ENCODE measurements at regions not wholly inside any gene's neighbourhood (a gene's known extent, or its start where the extent isn't known, plus 50 kb on each side); places are given as distances from the start of the nearest gene placed in this dataset.

- no peak overlapping the region for H3K27ac ChIP-seq
- H3K36me3 ChIP-seq = no peaks in the 10 kb centered on the region
- in situ Hi-C loops (cut with MboI; ENCODE audit: low pct_ligation_motif_present in 1 of 4, low pct_unique_long_range_greater_than_20kb in 1 of 4, low sequenced_read_pairs in 3 of 4) (no loop called here), intact Hi-C loops (cut with DNase I; ENCODE audit: low total_unique reads) (no loop called here)
- TF ChIP-seq POLR2A (IDR thresholded peaks at IDR 0.05) = no peak
- no peak for TF ChIP-seq POLR2AphosphoS5 (IDR thresholded peaks at IDR 0.05)
- TF ChIP-seq EP300 (IDR thresholded peaks at IDR 0.05; ENCODE audit: low read depth) = no peak
- H3K27me3 ChIP-seq = no peaks in the 10 kb centered on the region
- H3K9me3 ChIP-seq = peaks cover 3 to 13% of the 10 kb centered on the region in 2 donors
- no peak overlapping the region for H3K4me3 ChIP-seq
- no peaks in the 10 kb centered on the region for H3K4me1 ChIP-seq
- no peak for DNase-seq
- 82 to 100% methylated on average over 1 of the region's 1 CpG for WGBS, 2 donors (ENCODE audit: low coverage in 1 of 2)
Measured at GRCh38 chr21:25220169-25220568, 387.1 kb downstream of the MRPL39 start.

GRCh38 chr21:25215698-25216384 lies 391.4 kb downstream of the MRPL39 start:
- intact Hi-C loops (cut with DNase I; ENCODE audit: low total_unique reads) = no loop called here
- 39 to 46% methylated on average over 2 of the region's 2 CpGs for WGBS, 2 donors (ENCODE audit: low coverage in 1 of 2)

GRCh38 chr21:25214676-25215075 lies 392.6 kb downstream of the MRPL39 start:
- Histone ChIP-seq H3K36me3 (no peaks in the 10 kb centered on the region), H3K4me1 (no peaks in the 10 kb centered on the region), H3K27me3 (no peaks in the 10 kb centered on the region), H3K4me3 (no peak overlapping the region), H3K9me3 (no peaks in the 10 kb centered on the region), H3K27ac (no peak overlapping the region)
- in situ Hi-C loops (cut with MboI; ENCODE audit: low pct_ligation_motif_present in 1 of 4, low pct_unique_long_range_greater_than_20kb in 1 of 4, low sequenced_read_pairs in 3 of 4) = no loop called here
- TF ChIP-seq EP300 (IDR thresholded peaks at IDR 0.05; ENCODE audit: low read depth) = no peak
- no peak for TF ChIP-seq POLR2AphosphoS5 (IDR thresholded peaks at IDR 0.05)
- no peak for TF ChIP-seq POLR2A (IDR thresholded peaks at IDR 0.05)
- TF ChIP-seq, protein P1, sequence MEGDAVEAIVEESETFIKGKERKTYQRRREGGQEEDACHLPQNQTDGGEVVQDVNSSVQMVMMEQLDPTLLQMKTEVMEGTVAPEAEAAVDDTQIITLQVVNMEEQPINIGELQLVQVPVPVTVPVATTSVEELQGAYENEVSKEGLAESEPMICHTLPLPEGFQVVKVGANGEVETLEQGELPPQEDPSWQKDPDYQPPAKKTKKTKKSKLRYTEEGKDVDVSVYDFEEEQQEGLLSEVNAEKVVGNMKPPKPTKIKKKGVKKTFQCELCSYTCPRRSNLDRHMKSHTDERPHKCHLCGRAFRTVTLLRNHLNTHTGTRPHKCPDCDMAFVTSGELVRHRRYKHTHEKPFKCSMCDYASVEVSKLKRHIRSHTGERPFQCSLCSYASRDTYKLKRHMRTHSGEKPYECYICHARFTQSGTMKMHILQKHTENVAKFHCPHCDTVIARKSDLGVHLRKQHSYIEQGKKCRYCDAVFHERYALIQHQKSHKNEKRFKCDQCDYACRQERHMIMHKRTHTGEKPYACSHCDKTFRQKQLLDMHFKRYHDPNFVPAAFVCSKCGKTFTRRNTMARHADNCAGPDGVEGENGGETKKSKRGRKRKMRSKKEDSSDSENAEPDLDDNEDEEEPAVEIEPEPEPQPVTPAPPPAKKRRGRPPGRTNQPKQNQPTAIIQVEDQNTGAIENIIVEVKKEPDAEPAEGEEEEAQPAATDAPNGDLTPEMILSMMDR (IDR thresholded peaks at IDR 0.05) = no peak
- WGBS, 2 donors (ENCODE audit: low coverage in 1 of 2) = 81 to 87% methylated on average over 8 of the region's 8 CpGs
- intact Hi-C loops (cut with DNase I; ENCODE audit: low total_unique reads) = no loop called here
- no peak for DNase-seq

More at GRCh38 chr21:25215698-25216384, 391.4 kb downstream of the MRPL39 start:
- Histone ChIP-seq H3K27ac (no peak overlapping the region), H3K27me3 (no peaks in the 10 kb centered on the region), H3K36me3 (no peaks in the 10 kb centered on the region), H3K4me3 (no peak overlapping the region), H3K4me1 (no peaks in the 10 kb centered on the region), H3K9me3 (peaks cover 2 to 3% of the 10 kb centered on the region in 2 donors)
- TF ChIP-seq POLR2AphosphoS5 (IDR thresholded peaks at IDR 0.05) (no peak), POLR2A (IDR thresholded peaks at IDR 0.05) (no peak), EP300 (IDR thresholded peaks at IDR 0.05; ENCODE audit: low read depth) (no peak)
- TF ChIP-seq, protein P1 (IDR thresholded peaks at IDR 0.05) = no peak
- in situ Hi-C loops (cut with MboI; ENCODE audit: low pct_ligation_motif_present in 1 of 4, low pct_unique_long_range_greater_than_20kb in 1 of 4, low sequenced_read_pairs in 3 of 4) = no loop called here
- DNase-seq = no peak

- in situ Hi-C loops (cut with MboI; ENCODE audit: low pct_ligation_motif_present in 1 of 4, low pct_unique_long_range_greater_than_20kb in 1 of 4, low sequenced_read_pairs in 3 of 4) (no loop called here), intact Hi-C loops (cut with DNase I; ENCODE audit: low total_unique reads) (no loop called here)
- H3K9me3 ChIP-seq = no peaks in the 10 kb centered on the region
- 74 to 83% methylated on average over 2 of the region's 2 CpGs for WGBS, 2 donors (ENCODE audit: low coverage in 1 of 2)
- H3K27me3 ChIP-seq = no peaks in the 10 kb centered on the region
- H3K36me3 ChIP-seq = no peaks in the 10 kb centered on the region
- no peak for TF ChIP-seq POLR2AphosphoS5 (IDR thresholded peaks at IDR 0.05)
- no peak for TF ChIP-seq POLR2A (IDR thresholded peaks at IDR 0.05)
- TF ChIP-seq, protein P1 (IDR thresholded peaks at IDR 0.05) = no peak
- no peak for TF ChIP-seq EP300 (IDR thresholded peaks at IDR 0.05; ENCODE audit: low read depth)
- DNase-seq = no peak
- no peaks in the 10 kb centered on the region for H3K4me1 ChIP-seq
- no peak overlapping the region for H3K27ac ChIP-seq
- H3K4me3 ChIP-seq = no peak overlapping the region
Measured at GRCh38 chr21:25199944-25200343, 407.3 kb downstream of the MRPL39 start.

- DNase-seq = no peak
- H3K4me1 ChIP-seq = no peaks in the 10 kb centered on the region
- H3K27ac ChIP-seq = no peak overlapping the region
- in situ Hi-C loops (cut with MboI; ENCODE audit: low pct_ligation_motif_present in 1 of 4, low pct_unique_long_range_greater_than_20kb in 1 of 4, low sequenced_read_pairs in 3 of 4) (no loop called here), intact Hi-C loops (cut with DNase I; ENCODE audit: low total_unique reads) (no loop called here)
- H3K27me3 ChIP-seq = no peaks in the 10 kb centered on the region
- no peaks in the 10 kb centered on the region for H3K9me3 ChIP-seq
- no peaks in the 10 kb centered on the region for H3K36me3 ChIP-seq
- no peak for TF ChIP-seq POLR2AphosphoS5 (IDR thresholded peaks at IDR 0.05)
- TF ChIP-seq, protein P1 (IDR thresholded peaks at IDR 0.05) = no peak
- TF ChIP-seq POLR2A (IDR thresholded peaks at IDR 0.05) = no peak
- TF ChIP-seq EP300 (IDR thresholded peaks at IDR 0.05; ENCODE audit: low read depth) = no peak
- H3K4me3 ChIP-seq = no peak overlapping the region
Measured at GRCh38 chr21:25191141-25191540, 416.1 kb downstream of the MRPL39 start.

Measured in transverse colon (tissue), 4 donors.